Urinary bladder (tissue), 3 donors: ENCODE measurements at regions not wholly inside any gene's neighbourhood (a gene's known extent, or its start where the extent isn't known, plus 50 kb on each side); places are given as distances from the start of the nearest gene placed in this dataset.

Experiments used
- DNase-seq: peaks from one replicate; pipeline ENCODE4 v3.0.0-alpha.2; 2015; ENCODE audit errors: extremely low spot score
- H3K27ac ChIP-seq: one replicate; pipeline ENCODE4 v1.5.1; 2013; ENCODE audit warnings: low read depth, mild to moderate bottlenecking, moderate library complexity
- H3K36me3 ChIP-seq: one replicate; pipeline ENCODE4 v1.6.1; 2013; ENCODE audit warnings: mild to moderate bottlenecking, moderate library complexity; ENCODE audit not compliant: insufficient read depth
- H3K4me1 ChIP-seq: one replicate; pipeline ENCODE4 v1.6.1; 2013; ENCODE audit warnings: mild to moderate bottlenecking, moderate library complexity; ENCODE audit not compliant: insufficient read depth
- H3K4me3 ChIP-seq: one replicate; pipeline ENCODE4 v1.5.1; 2013; ENCODE audit warnings: low read depth, low read length
- WGBS: extraction: QIAGEN DNeasy Blood & Tissue Kit; methylation state at CpG from one replicate; pipeline ENCODE4 v1.1.7; 2013; 5-methylcytosine and 5-hydroxymethylcytosine counted together
- donor health status: healthy with polysubstance abuse.
- donor health status: healthy.

GRCh38 chr2:199679883-199680282 lies 171.1 kb downstream of the FTCDNL1 start:
- 96% methylated on average over 1 of the region's 1 CpG for WGBS
- DNase-seq: no peak
- no peak overlapping the region for H3K4me3 ChIP-seq
- H3K27ac ChIP-seq: no peak overlapping the region
- no peaks in the 10 kb centered on the region for H3K36me3 ChIP-seq
- H3K4me1 ChIP-seq: no peaks in the 10 kb centered on the region

- Histone ChIP-seq H3K27ac (no peak overlapping the region), H3K36me3 (no peaks in the 10 kb centered on the region), H3K4me1 (no peaks in the 10 kb centered on the region), H3K4me3 (no peak overlapping the region)
- WGBS: 82% methylated on average over 4 of the region's 4 CpGs
- DNase-seq: no peak
Measured at GRCh38 chr2:199677881-199678280, 173.1 kb downstream of the FTCDNL1 start.

GRCh38 chr2:199668645-199669044 lies 182.3 kb downstream of the FTCDNL1 start:
- DNase-seq: no peak
- H3K36me3 ChIP-seq: no peaks in the 10 kb centered on the region
- no peak overlapping the region for H3K27ac ChIP-seq
- WGBS: 48% methylated on average over 3 of the region's 3 CpGs
- no peak overlapping the region for H3K4me3 ChIP-seq
- H3K4me1 ChIP-seq: no peaks in the 10 kb centered on the region

GRCh38 chr2:199663157-199663556 lies 187.8 kb downstream of the FTCDNL1 start:
- WGBS: 63% methylated on average over 6 of the region's 6 CpGs
- no peak overlapping the region for H3K4me3 ChIP-seq
- H3K4me1 ChIP-seq: no peaks in the 10 kb centered on the region
- no peak overlapping the region for H3K27ac ChIP-seq
- H3K36me3 ChIP-seq: no peaks in the 10 kb centered on the region
- no peak for DNase-seq

- WGBS: 56% methylated on average over 8 of the region's 8 CpGs
- H3K4me1 ChIP-seq: no peaks in the 10 kb centered on the region
- H3K36me3 ChIP-seq: no peaks in the 10 kb centered on the region
- no peak for DNase-seq
- H3K27ac ChIP-seq: no peak overlapping the region
- H3K4me3 ChIP-seq: no peak overlapping the region
Measured at GRCh38 chr2:199662255-199662654, 188.7 kb downstream of the FTCDNL1 start.

GRCh38 chr2:199660167-199660566 lies 190.8 kb downstream of the FTCDNL1 start:
- DNase-seq: no peak
- Histone ChIP-seq H3K4me3 (no peak overlapping the region), H3K27ac (no peak overlapping the region), H3K36me3 (no peaks in the 10 kb centered on the region), H3K4me1 (no peaks in the 10 kb centered on the region)
- 97% methylated on average over 15 of the region's 15 CpGs for WGBS

GRCh38 chr2:199659207-199659606 lies 191.8 kb downstream of the FTCDNL1 start:
- Histone ChIP-seq H3K27ac (no peak overlapping the region), H3K4me3 (no peak overlapping the region), H3K36me3 (no peaks in the 10 kb centered on the region), H3K4me1 (no peaks in the 10 kb centered on the region)
- DNase-seq: no peak
- under 1% methylated on average over 39 of the region's 39 CpGs for WGBS

GRCh38 chr2:199646439-199646838 lies 188.7 kb upstream of the SATB2 start:
- Histone ChIP-seq H3K4me1 (no peaks in the 10 kb centered on the region), H3K27ac (no peak overlapping the region), H3K4me3 (no peak overlapping the region), H3K36me3 (no peaks in the 10 kb centered on the region)
- WGBS: 70% methylated on average over 2 of the region's 2 CpGs
- DNase-seq: no peak

GRCh38 chr2:199631129-199631528 lies 173.4 kb upstream of the SATB2 start:
- WGBS: 70% methylated on average over 4 of the region's 4 CpGs
- no peak for DNase-seq
- Histone ChIP-seq H3K4me3 (no peak overlapping the region), H3K27ac (no peak overlapping the region), H3K36me3 (no peaks in the 10 kb centered on the region), H3K4me1 (no peaks in the 10 kb centered on the region)

- DNase-seq: no peak
- Histone ChIP-seq H3K4me3 (no peak overlapping the region), H3K36me3 (no peaks in the 10 kb centered on the region), H3K4me1 (no peaks in the 10 kb centered on the region), H3K27ac (no peak overlapping the region)
Measured at GRCh38 chr2:199629301-199629700, 171.6 kb upstream of the SATB2 start.

GRCh38 chr2:199627417-199627816 lies 169.7 kb upstream of the SATB2 start:
- 50% methylated on average over 3 of the region's 3 CpGs for WGBS
- Histone ChIP-seq H3K27ac (no peak overlapping the region), H3K4me1 (no peaks in the 10 kb centered on the region), H3K4me3 (no peak overlapping the region), H3K36me3 (no peaks in the 10 kb centered on the region)
- no peak for DNase-seq

GRCh38 chr2:199624958-199625357 lies 167.2 kb upstream of the SATB2 start:
- peak; percentile 8 for DNase-seq
- Histone ChIP-seq H3K4me1 (no peaks in the 10 kb centered on the region), H3K36me3 (no peaks in the 10 kb centered on the region), H3K4me3 (no peak overlapping the region), H3K27ac (no peak overlapping the region)
- 54% methylated on average over 1 of the region's 1 CpG for WGBS

- DNase-seq: no peak
- Histone ChIP-seq H3K4me1 (no peaks in the 10 kb centered on the region), H3K27ac (no peak overlapping the region), H3K36me3 (no peaks in the 10 kb centered on the region), H3K4me3 (no peak overlapping the region)
- WGBS: 85% methylated on average over 4 of the region's 4 CpGs
Measured at GRCh38 chr2:199612509-199613130, 154.9 kb upstream of the SATB2 start.

- 88% methylated on average over 3 of the region's 3 CpGs for WGBS
- Histone ChIP-seq H3K4me3 (no peak overlapping the region), H3K36me3 (no peaks in the 10 kb centered on the region), H3K4me1 (no peaks in the 10 kb centered on the region), H3K27ac (no peak overlapping the region)
- no peak for DNase-seq
Measured at GRCh38 chr2:199607914-199608313, 150.2 kb upstream of the SATB2 start.

GRCh38 chr2:199606193-199606780 lies 148.5 kb upstream of the SATB2 start:
- Histone ChIP-seq H3K27ac (no peak overlapping the region), H3K36me3 (no peaks in the 10 kb centered on the region), H3K4me3 (no peak overlapping the region), H3K4me1 (no peaks in the 10 kb centered on the region)
- WGBS: 69% methylated on average over 4 of the region's 4 CpGs
- no peak for DNase-seq
